Neural progenitor cell (in vitro differentiated cells): ENCODE measurements at regions not wholly inside any gene's neighbourhood (a gene's known extent, or its start where the extent isn't known, plus 50 kb on each side); places are given as distances from the start of the nearest gene placed in this dataset.

Experiments used
- DNase-seq: peaks from one replicate; pipeline ENCODE4 v3.0.0-alpha.2; 2016; ENCODE audit warnings: low spot score
- H2AFZ ChIP-seq: fragments of 200-600 bp; sonication (generic); replicated peaks from 2 replicates; pipeline ENCODE4 v1.6.1; 2016; ENCODE audit warnings: antibody characterized with exemption
- H3F3A ChIP-seq: fragments of 200-600 bp; sonication (generic); 2 replicates; pipeline ENCODE4 v1.6.1; 2016; ENCODE audit warnings: antibody characterized with exemption, low read depth
- H3K27ac ChIP-seq: fragments of 200-600 bp; sonication (generic); 2 replicates; pipeline ENCODE4 v1.5.1; 2016; ENCODE audit warnings: mild to moderate bottlenecking
- H3K27me3 ChIP-seq: fragments of 200-600 bp; sonication (generic); 2 replicates; pipeline ENCODE4 v1.6.1; 2016; ENCODE audit warnings: mild to moderate bottlenecking, moderate library complexity
- H3K36me3 ChIP-seq: fragments of 200-600 bp; sonication (generic); 2 replicates; pipeline ENCODE4 v1.5.1; 2016
- H3K4me1 ChIP-seq: fragments of 200-600 bp; sonication (generic); 2 replicates; pipeline ENCODE4 v1.6.1; 2016; ENCODE audit warnings: mixed run types
- H3K4me2 ChIP-seq: fragments of 200-600 bp; sonication (generic); 2 replicates; pipeline ENCODE4 v1.6.1; 2016
- H3K4me3 ChIP-seq: fragments of 200-600 bp; sonication (generic); 2 replicates; pipeline ENCODE4 v1.5.1; 2016
- H3K79me2 ChIP-seq: fragments of 200-600 bp; sonication (generic); 2 replicates; pipeline ENCODE4 v1.6.1; 2016; ENCODE audit warnings: low read depth
- H3K9ac ChIP-seq: fragments of 200-600 bp; sonication (generic); 2 replicates; pipeline ENCODE4 v1.6.1; 2016
- H3K9me3 ChIP-seq: fragments of 200-600 bp; sonication (generic); 2 replicates; pipeline ENCODE4 v1.5.1; 2016; ENCODE audit warnings: low read depth
- H4K20me1 ChIP-seq: fragments of 200-600 bp; sonication (generic); 2 replicates; pipeline ENCODE4 v1.6.1; 2016; ENCODE audit warnings: low read depth
- H3K27ac Mint-ChIP-seq: 3 replicates; pipeline ENCODE4 v1.8.0; 2021; ENCODE audit warnings: mixed read lengths
- H3K27me3 Mint-ChIP-seq: 2 replicates; pipeline ENCODE4 v1.8.0; 2022; ENCODE audit warnings: low read depth, mild to moderate bottlenecking, inconsistent platforms, moderate library complexity, mixed read lengths; ENCODE audit not compliant: insufficient read depth
- H3K36me3 Mint-ChIP-seq: 3 replicates; pipeline ENCODE4 v1.8.0; 2021; ENCODE audit warnings: mixed read lengths
- H3K4me1 Mint-ChIP-seq: 3 replicates; pipeline ENCODE4 v1.8.0; 2021; ENCODE audit warnings: mixed read lengths
- H3K4me3 Mint-ChIP-seq: 3 replicates; pipeline ENCODE4 v1.8.0; 2021; ENCODE audit warnings: mild to moderate bottlenecking, moderate library complexity, mixed read lengths
- H3K9me3 Mint-ChIP-seq: 3 replicates; pipeline ENCODE4 v1.8.0; 2020; ENCODE audit warnings: mixed read lengths
- CTCF ChIP-seq: fragments of 200-600 bp; sonication (generic); IDR thresholded peaks from 2 replicates; pipeline ENCODE4 v1.5.1; 2017; ENCODE audit warnings: antibody characterized with exemption, mild to moderate bottlenecking
- EZH2 ChIP-seq: fragments of 200-600 bp; sonication (generic); IDR thresholded peaks from 2 replicates; pipeline ENCODE4 v1.6.1; 2017; ENCODE audit warnings: antibody characterized with exemption, mild to moderate bottlenecking, moderate library complexity
- EZH2phosphoT487 ChIP-seq: fragments of 200-600 bp; sonication (generic); IDR thresholded peaks from 2 replicates; pipeline ENCODE4 v1.6.1; 2017; ENCODE audit warnings: antibody characterized with exemption

- no peaks in the 10 kb centered on the region for H3K27me3 ChIP-seq
- no peak overlapping the region for H3K27ac ChIP-seq
- Mint-ChIP-seq H3K27me3 (no peaks in the 10 kb centered on the region), H3K36me3 (no peaks in the 10 kb centered on the region), H3K9me3 (no peaks in the 10 kb centered on the region), H3K4me1 (no peaks in the 10 kb centered on the region), H3K4me3 (no peak overlapping the region), H3K27ac (no peak overlapping the region)
- H3K4me3 ChIP-seq: no peak overlapping the region
- TF ChIP-seq EZH2: no peak
- TF ChIP-seq CTCF: no peak
- no peak for TF ChIP-seq EZH2phosphoT487
- H3K4me2 ChIP-seq: no peak overlapping the region
- H3K79me2 ChIP-seq: no peaks in the 10 kb centered on the region
- no peaks in the 10 kb centered on the region for H3K9me3 ChIP-seq
- no peaks in the 10 kb centered on the region for H3K36me3 ChIP-seq
- H3F3A ChIP-seq: no peaks in the 10 kb centered on the region
- no peak overlapping the region for H3K9ac ChIP-seq
- no peaks in the 10 kb centered on the region for H4K20me1 ChIP-seq
- no peak overlapping the region for H2AFZ ChIP-seq
- H3K4me1 ChIP-seq: no peaks in the 10 kb centered on the region
- DNase-seq: no peak
These were observed 88.4 kb upstream of the DOCK9 start for GRCh38 chr13:99066219-99066618.

- no peak overlapping the region for H3K4me2 ChIP-seq
- no peaks in the 10 kb centered on the region for H3K36me3 Mint-ChIP-seq
- no peak for DNase-seq
These were observed 89.5 kb upstream of the DOCK9 start for GRCh38 chr13:99067159-99067985.

GRCh38 chr13:99071211-99071610, 93.3 kb upstream of the DOCK9 start:
- H3K9me3 Mint-ChIP-seq: no peaks in the 10 kb centered on the region
- no peak for DNase-seq
- H3K4me1 ChIP-seq: no peaks in the 10 kb centered on the region
- no peak overlapping the region for H3K27ac ChIP-seq
- TF ChIP-seq EZH2 (no peak), CTCF (no peak), EZH2phosphoT487 (no peak)
- no peak overlapping the region for H3K27ac Mint-ChIP-seq
- H3K4me3 Mint-ChIP-seq: no peak overlapping the region
- no peaks in the 10 kb centered on the region for H3K79me2 ChIP-seq
- H3F3A ChIP-seq: no peaks in the 10 kb centered on the region
- no peaks in the 10 kb centered on the region for H3K36me3 Mint-ChIP-seq
- H3K4me3 ChIP-seq: no peak overlapping the region
- H3K4me1 Mint-ChIP-seq: no peaks in the 10 kb centered on the region
- H3K36me3 ChIP-seq: no peaks in the 10 kb centered on the region
- H3K9me3 ChIP-seq: no peaks in the 10 kb centered on the region
- no peaks in the 10 kb centered on the region for H3K27me3 ChIP-seq
- no peaks in the 10 kb centered on the region for H4K20me1 ChIP-seq
- no peak overlapping the region for H3K4me2 ChIP-seq
- no peak overlapping the region for H2AFZ ChIP-seq
- H3K27me3 Mint-ChIP-seq: peaks cover 7% of the 10 kb centered on the region
- no peak overlapping the region for H3K9ac ChIP-seq

More at GRCh38 chr13:99067159-99067985, 89.5 kb upstream of the DOCK9 start:
- TF ChIP-seq CTCF: no peak
- no peak for TF ChIP-seq EZH2
- no peak for TF ChIP-seq EZH2phosphoT487
- Histone ChIP-seq H3K9me3 (no peaks in the 10 kb centered on the region), H2AFZ (no peak overlapping the region), H3K27me3 (no peaks in the 10 kb centered on the region), H3K9ac (no peak overlapping the region), H3F3A (no peaks in the 10 kb centered on the region), H3K36me3 (no peaks in the 10 kb centered on the region), H3K4me1 (no peaks in the 10 kb centered on the region), H4K20me1 (no peaks in the 10 kb centered on the region), H3K4me3 (no peak overlapping the region), H3K79me2 (no peaks in the 10 kb centered on the region), H3K27ac (no peak overlapping the region)
- no peaks in the 10 kb centered on the region for H3K4me1 Mint-ChIP-seq
- H3K9me3 Mint-ChIP-seq: no peaks in the 10 kb centered on the region
- H3K27ac Mint-ChIP-seq: no peak overlapping the region
- no peaks in the 10 kb centered on the region for H3K27me3 Mint-ChIP-seq
- no peak overlapping the region for H3K4me3 Mint-ChIP-seq
